HEK293 (cell line): ENCODE measurements at regions not wholly inside any gene's neighbourhood (a gene's known extent, or its start where the extent isn't known, plus 50 kb on each side); places are given as distances from the start of the nearest gene placed in this dataset.

Source experiments
- CTCF ChIA-PET: fragments of 350-600 bp; formaldehyde crosslinking; extraction: SDS; loops from one replicate; lab custom pipeline; 2021; ENCODE audit warnings: antibody characterized with exemption; lab: Yijun Ruan, JAX
- POLR2A ChIA-PET: fragments of 300-600 bp; formaldehyde crosslinking; extraction: SDS; loops from one replicate; lab custom pipeline; 2020; ENCODE audit warnings: antibody characterized with exemption, inconsistent platforms; lab: Yijun Ruan, JAX
- H3K27ac ChIP-seq: fragments of 200-500 bp; sonication (Bioruptor generic); 2 replicates; pipeline ENCODE4 v1.5.1; 2014; ENCODE audit warnings: low read depth, low read length, control low read depth, inconsistent platforms; ENCODE audit errors: extremely low read depth
- H3K36me3 ChIP-seq, 2 experiments: fragments of 200-500 bp in 1 of 2; sonication (Bioruptor generic) in 1 of 2; 1 replicate in 1 of 2; 2 replicates in 1 of 2; pipeline ENCODE4 v1.5.1; 2014 to 2017; ENCODE audit warnings: inconsistent platforms in 2 of 2, low read length in 2 of 2; ENCODE audit not compliant: control insufficient read depth in 2 of 2, insufficient read depth in 1 of 2
- H3K4me1 ChIP-seq: fragments of 200-500 bp; sonication (Bioruptor generic); 2 replicates; pipeline ENCODE4 v1.5.1; 2014; ENCODE audit warnings: mild to moderate bottlenecking, low read length, inconsistent platforms; ENCODE audit not compliant: control insufficient read depth, insufficient read depth
- H3K4me3 ChIP-seq: 2 replicates; pipeline ENCODE4 v1.5.1; 2011; ENCODE audit warnings: low read depth, mild to moderate bottlenecking, control low read depth, low read length, moderate library complexity
- H3K9me3 ChIP-seq: fragments of 200-500 bp; sonication (Bioruptor generic); 2 replicates; pipeline ENCODE4 v1.5.1; 2014; ENCODE audit warnings: low read depth, low read length, inconsistent platforms; ENCODE audit not compliant: control insufficient read depth, insufficient read depth
- GFI1B ChIP-seq: fragments of 450-650 bp; formaldehyde crosslinking; IDR thresholded peaks from 2 replicates; pipeline ENCODE4 v1.5.1; 2016; ENCODE audit warnings: missing biosample characterization, missing genetic modification characterization
- KLF10 ChIP-seq: fragments of 450-650 bp; IDR thresholded peaks from 2 replicates; pipeline ENCODE4 v1.5.1; 2018; ENCODE audit warnings: missing biosample characterization, mild to moderate bottlenecking, missing genetic modification characterization
- TSHZ1 ChIP-seq: fragments of 450-650 bp; formaldehyde crosslinking; IDR thresholded peaks from 2 replicates; pipeline ENCODE4 v1.5.1; 2016; ENCODE audit warnings: missing biosample characterization, missing genetic modification characterization, borderline replicate concordance
- ZNF132 ChIP-seq: fragments of 450-650 bp; formaldehyde crosslinking; IDR thresholded peaks from 2 replicates; pipeline ENCODE4 v1.5.1; 2017; ENCODE audit warnings: missing biosample characterization, missing genetic modification characterization, borderline replicate concordance
- ZNF138 ChIP-seq: fragments of 450-650 bp; formaldehyde crosslinking; IDR thresholded peaks from 2 replicates; pipeline ENCODE4 v1.5.1; 2016; ENCODE audit warnings: missing biosample characterization, missing genetic modification characterization, borderline replicate concordance
- ZNF155 ChIP-seq: fragments of 450-650 bp; formaldehyde crosslinking; IDR thresholded peaks from 2 replicates; pipeline ENCODE4 v1.5.1; 2016; ENCODE audit warnings: missing biosample characterization, missing genetic modification characterization
- ZNF221 ChIP-seq: fragments of 450-650 bp; formaldehyde crosslinking; IDR thresholded peaks from 2 replicates; pipeline ENCODE4 v1.5.1; 2017; ENCODE audit warnings: missing biosample characterization, missing genetic modification characterization, borderline replicate concordance
- ZNF24 ChIP-seq: fragments of 450-650 bp; formaldehyde crosslinking; IDR thresholded peaks from 2 replicates; pipeline ENCODE4 v1.5.1; 2016; ENCODE audit warnings: missing biosample characterization, missing genetic modification characterization
- ZNF530 ChIP-seq: fragments of 450-650 bp; formaldehyde crosslinking; IDR thresholded peaks from 2 replicates; pipeline ENCODE4 v1.5.1; 2016; ENCODE audit warnings: low read depth, missing biosample characterization, missing genetic modification characterization
- ZNF596 ChIP-seq: fragments of 450-650 bp; IDR thresholded peaks from 2 replicates; pipeline ENCODE4 v1.5.0; 2018; ENCODE audit warnings: missing biosample characterization, mild to moderate bottlenecking, missing genetic modification characterization, moderate library complexity
- ZNF645 ChIP-seq: fragments of 450-650 bp; formaldehyde crosslinking; IDR thresholded peaks from 2 replicates; pipeline ENCODE4; 2016; ENCODE audit warnings: missing biosample characterization, missing genetic modification characterization
- ZNF776 ChIP-seq: fragments of 450-650 bp; formaldehyde crosslinking; IDR thresholded peaks from 2 replicates; pipeline ENCODE4 v1.5.0; 2017; ENCODE audit warnings: missing biosample characterization, missing genetic modification characterization, borderline replicate concordance
- TF ChIP-seq, protein P1 (sequence below): fragments of 450-650 bp; formaldehyde crosslinking; IDR thresholded peaks from 2 replicates; pipeline ENCODE4 v1.5.1; 2016; ENCODE audit warnings: missing biosample characterization, missing genetic modification characterization

GRCh38 chr2:228592925-228593324, 411.4 kb upstream of the SPHKAP start:
- Histone ChIP-seq H3K27ac (no peak overlapping the region), H3K9me3 (no peaks in the 10 kb centered on the region), H3K4me3 (no peak overlapping the region), H3K36me3 (no peaks in the 10 kb centered on the region), H3K4me1 (no peaks in the 10 kb centered on the region)
- TF ChIP-seq ZNF132 (tag by site-specific recombination) = no peak
- TF ChIP-seq TSHZ1 (tag by site-specific recombination) = no peak
- TF ChIP-seq, protein P1, sequence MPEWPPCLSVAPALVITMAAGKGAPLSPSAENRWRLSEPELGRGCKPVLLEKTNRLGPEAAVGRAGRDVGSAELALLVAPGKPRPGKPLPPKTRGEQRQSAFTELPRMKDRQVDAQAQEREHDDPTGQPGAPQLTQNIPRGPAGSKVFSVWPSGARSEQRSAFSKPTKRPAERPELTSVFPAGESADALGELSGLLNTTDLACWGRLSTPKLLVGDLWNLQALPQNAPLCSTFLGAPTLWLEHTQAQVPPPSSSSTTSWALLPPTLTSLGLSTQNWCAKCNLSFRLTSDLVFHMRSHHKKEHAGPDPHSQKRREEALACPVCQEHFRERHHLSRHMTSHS (tag by site-specific recombination) = no peak
- no peak for TF ChIP-seq GFI1B
- TF ChIP-seq ZNF24 (tag by site-specific recombination) = no peak
- no peak for TF ChIP-seq ZNF221 (tag by site-specific recombination)
- no peak for TF ChIP-seq ZNF776
- TF ChIP-seq ZNF596 (tag by site-specific recombination) = no peak
- no peak for TF ChIP-seq ZNF645 (tag by site-specific recombination)
- CTCF ChIA-PET = no interaction called here
- POLR2A ChIA-PET = no interaction called here

GRCh38 chr2:228590681-228591080, 409.2 kb upstream of the SPHKAP start:
- CTCF ChIA-PET = interaction anchor here (0.6 kb wide), 1 partner anchor 1232 kb away, joined by 6 read pairs; no protein-coding TSS in a partner anchor
- no peak overlapping the region for H3K4me3 ChIP-seq
- no peaks in the 10 kb centered on the region for H3K9me3 ChIP-seq
- no peak overlapping the region for H3K27ac ChIP-seq
- no peaks in the 10 kb centered on the region for H3K4me1 ChIP-seq
- no peaks in the 10 kb centered on the region for H3K36me3 ChIP-seq
- POLR2A ChIA-PET = no interaction called here
- TF ChIP-seq ZNF155 (tag by site-specific recombination) (no peak), KLF10 (tag by site-specific recombination) (no peak), TSHZ1 (tag by site-specific recombination) (no peak), ZNF132 (tag by site-specific recombination) (no peak), ZNF530 (no peak), ZNF138 (no peak), GFI1B (no peak)
- TF ChIP-seq, all 188 proteins: peak for 0
